CD1c-positive myeloid dendritic cell (primary cell): ENCODE measurements at regions not wholly inside any gene's neighbourhood (a gene's known extent, or its start where the extent isn't known, plus 50 kb on each side); places are given as distances from the start of the nearest gene placed in this dataset.
A peak's percentile ranks its signal among the peaks of the same experiment; 100 is the strongest.

Experiments
- DNase-seq: peaks from one replicate; pipeline ENCODE4 v3.0.0-alpha.2; 2016; ENCODE audit errors: extremely low spot score

DNA sequence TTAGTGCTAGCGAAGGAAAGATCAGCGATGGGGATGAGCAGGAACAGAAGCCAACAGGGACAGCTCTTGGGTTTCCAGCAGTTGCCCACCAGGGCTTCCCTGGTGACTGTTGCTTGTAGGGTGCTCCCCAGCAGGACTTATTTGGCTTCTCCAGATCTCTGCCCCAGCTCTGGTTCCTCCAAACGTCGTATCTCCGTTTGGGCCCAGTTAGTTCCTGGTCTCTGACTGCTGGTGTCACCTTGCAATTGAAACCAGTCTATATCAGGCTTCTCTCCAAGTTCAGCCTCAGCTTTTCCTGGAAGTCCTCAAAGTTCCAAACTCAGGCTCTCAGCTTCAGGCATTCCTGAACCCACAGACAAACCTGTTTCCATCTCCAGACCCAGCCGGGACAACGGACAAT lies 70.8 kb upstream of the NXT1 start:
- DNase-seq = no peak

DNA sequence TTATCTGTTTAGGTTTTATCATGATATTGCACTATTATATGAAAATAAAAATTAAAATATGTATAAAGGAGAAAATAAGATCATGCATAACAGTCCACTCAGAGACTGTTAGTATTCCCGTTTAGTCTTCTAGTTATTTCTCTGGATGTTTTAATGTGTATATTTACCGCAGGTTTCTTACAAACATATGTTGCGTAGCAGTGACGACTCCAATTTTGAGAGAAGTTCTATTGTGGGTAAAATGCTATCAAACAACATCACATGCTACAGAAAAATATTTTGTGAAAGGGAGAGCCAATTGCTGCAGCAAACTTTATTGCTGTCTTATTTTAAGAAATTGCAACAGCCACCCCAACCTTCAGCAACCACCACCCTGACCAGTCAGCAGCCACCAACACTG lies 72.4 kb upstream of the NXT1 start:
- no peak for DNase-seq

DNA sequence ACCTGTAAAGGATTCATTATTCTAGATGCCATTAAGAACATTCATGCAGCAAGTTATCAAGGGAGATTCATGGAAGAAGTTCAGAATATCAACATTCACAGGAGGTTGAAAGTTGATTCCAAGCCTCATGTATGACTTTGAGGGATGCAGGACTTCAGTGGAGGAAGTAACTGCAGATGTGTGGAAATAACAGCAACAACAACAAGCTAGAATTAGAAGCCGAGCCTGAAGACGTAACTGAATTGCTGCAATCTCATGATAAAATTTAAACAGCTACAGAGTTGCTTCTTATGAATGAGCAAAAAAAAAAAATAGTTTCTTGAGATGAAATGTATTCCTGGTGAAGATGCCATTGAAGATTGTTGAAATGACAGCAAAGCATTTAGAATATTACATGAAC lies 73.3 kb upstream of the NXT1 start:
- no peak for DNase-seq

DNA sequence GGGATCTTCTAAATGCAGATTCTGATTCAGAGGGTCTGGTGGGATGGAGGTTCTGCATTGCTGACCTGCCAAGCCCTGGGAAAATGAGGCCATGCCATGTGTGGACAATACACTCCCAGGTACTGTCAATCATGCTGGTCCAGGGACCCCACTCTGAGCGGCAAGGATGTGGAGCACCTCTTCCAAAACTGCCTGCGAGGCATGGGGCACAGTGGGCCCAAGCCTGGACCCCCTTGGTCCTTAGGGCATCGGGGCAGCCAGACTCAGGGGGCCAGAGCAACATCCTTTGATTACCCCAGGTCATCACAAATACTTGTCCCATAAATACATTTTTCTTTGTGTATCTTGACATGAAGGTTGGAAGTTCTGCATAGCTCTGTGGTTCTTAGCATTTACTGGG lies 76.8 kb upstream of the NXT1 start:
- no peak for DNase-seq

DNA sequence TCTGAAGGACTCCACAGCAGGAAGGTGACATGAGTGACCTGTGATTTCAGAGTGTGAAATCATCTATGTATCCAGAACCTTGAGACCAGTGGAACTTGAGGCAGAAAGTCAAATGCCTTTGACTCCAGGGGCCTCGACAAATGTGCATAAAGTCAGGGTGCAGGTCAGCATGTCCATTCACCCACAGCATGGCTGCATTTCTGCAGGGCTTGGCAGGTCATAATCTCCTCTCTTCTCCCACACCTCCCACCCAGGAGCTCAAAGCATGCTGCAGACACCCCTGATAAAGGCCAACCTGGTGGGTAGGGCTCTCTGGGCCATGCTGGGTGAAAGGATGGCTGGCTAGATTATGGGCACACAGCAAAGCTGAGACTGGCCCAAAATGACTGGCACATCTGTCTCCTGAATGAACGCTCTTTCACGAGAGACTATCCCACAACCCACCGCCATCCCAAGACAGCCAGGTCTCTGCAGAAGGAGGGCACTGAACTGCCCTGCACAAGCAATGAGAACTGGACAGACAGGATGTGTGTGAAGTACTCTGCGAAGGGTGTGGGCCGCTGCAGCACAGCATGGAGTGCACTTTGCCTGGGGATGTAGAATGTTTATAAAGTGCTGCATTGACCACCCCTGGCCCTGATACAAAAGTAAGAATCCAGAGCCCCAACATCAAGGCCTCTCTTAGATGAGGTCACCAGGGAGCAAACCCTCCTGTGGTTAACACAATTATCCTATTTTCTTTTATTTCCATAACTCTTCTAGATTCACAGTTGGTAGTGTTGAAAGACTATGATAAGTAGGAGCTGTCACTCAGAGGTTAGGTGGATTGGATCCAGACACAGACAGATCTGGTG lies 78.2 kb upstream of the NXT1 start:
- DNase-seq = no peak

DNA sequence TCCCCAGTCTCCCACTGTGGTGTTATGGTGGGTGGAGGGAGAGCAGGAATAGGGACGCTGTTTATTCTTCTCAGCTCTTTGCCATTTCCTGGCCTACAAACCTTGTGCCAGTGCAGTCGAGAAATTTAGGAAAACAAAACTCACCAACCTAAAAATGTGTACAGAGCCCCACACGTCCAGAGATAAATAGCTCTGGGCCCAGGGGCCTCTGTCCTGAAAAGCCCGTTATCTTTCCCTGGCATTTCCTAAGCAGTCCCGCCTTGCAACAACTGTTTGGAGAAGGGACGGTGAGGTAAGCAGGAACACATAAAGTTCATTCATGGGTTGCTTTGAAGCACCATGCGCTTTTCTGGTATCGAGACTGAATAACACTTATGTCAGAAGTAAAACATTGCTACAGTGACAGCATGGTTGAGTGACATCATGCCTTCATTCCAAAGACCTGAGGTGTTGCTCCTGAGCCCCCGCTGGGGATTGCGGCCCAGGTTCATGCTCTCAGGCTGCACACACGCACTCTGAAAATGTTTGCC lies 80.1 kb upstream of the NXT1 start:
- no peak for DNase-seq

DNA sequence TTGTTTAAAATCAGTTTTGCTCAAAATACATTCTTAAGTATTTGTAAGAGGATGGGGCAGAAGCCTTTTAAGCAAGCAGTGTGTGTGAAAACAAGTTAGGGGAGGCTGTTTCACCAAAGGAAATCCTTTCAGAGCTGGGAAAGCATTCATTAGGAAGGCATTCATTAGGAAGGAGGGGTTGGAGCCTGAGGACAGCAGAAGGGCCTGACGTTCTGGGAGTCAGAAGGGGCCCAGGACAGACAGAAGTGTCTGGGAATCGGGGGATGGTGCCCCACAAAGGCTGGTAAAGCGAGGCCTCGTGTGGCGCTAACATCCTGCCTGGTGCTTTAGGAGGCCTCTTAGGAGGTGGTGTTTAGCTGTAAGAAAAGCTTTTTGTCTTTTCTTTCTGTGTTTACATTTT lies 80.6 kb upstream of the NXT1 start:
- no peak for DNase-seq

DNA sequence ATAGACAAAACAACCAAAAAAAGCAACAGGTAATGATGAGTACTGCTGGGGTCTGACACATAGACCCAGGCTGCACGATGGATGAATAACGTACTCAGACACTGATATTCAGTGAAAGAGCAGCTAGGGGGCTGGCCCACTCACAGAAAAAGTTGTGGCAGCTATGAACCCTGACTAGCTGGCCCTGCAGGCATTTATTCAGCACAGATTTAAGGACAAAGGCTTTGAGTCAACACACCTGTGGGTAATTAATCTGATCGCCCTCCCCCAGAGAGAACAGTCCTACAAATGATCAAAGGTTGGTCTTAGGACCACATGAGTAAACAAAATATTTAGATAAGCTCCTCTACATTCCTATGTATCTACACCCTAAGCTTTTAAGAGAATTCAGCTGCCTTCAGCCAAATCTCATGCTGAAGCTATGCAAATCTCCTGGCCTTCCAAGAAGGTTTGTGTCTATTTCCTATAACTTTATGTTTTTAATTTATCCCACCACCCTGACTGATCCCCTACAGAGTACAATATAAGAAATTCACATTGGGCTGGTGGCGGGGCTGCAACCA lies 81.7 kb upstream of the NXT1 start:
- DNase-seq = no peak

DNA sequence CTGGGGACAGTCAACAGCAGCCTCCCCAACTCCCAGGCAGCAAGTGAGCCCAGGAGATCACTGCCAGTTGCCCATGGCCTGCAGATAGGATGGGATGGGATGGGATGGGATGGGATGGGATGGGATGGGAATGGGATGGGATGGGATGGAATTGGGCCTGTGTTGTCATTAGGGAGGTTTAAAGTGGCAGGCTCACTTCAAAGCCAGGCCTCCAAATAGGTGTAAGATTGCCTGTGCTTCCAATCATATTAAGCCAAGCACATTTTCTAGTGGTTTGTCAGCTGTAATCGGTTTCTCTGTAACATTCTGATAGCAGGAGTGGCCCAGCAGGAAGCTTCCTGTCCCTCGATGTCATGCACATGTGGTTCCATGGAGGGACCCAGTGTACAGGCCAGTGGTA lies 82.7 kb upstream of the NXT1 start:
- DNase-seq = no peak

DNA sequence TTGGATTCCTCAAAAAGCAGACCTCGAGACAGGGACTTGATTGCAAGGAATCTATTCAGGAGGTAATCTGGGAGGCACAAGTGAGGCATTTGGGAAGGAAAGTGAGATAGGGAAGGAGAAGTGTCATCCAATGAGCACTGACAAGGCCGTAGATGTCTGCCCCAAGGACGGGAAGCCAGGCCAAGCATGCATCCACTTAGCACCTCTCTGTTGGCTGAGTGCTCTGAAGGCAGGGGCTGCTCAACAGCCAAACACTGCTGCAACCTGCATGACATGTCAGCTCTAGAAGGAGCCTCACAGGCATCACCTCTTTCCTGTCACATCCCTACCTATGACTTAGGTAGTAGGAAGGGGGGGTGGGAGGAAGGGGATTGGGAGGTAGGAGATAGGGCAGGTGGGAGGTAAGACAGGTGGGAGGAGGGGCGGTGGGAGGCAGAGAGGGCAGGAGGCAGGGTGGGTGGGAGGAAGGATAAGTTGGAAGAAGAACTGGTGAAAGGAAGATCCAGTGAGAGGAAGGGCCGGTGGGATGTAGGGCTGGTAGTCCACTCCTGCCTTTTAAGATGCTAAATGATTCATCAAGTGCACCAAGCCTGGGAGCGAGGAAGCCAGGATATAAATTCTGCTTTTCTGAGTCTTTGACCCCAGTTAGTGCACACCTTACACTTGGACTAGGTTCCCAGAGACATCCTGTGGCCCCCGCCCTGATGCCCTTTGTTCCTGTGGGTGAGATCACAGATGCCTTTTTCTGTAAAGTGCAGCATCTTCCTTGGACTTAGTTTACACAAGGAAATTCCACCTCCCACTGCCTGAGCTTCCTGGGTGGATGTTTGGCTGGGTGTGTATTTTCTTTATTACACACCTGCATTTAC lies 83.8 kb upstream of the NXT1 start:
- no peak for DNase-seq

DNA sequence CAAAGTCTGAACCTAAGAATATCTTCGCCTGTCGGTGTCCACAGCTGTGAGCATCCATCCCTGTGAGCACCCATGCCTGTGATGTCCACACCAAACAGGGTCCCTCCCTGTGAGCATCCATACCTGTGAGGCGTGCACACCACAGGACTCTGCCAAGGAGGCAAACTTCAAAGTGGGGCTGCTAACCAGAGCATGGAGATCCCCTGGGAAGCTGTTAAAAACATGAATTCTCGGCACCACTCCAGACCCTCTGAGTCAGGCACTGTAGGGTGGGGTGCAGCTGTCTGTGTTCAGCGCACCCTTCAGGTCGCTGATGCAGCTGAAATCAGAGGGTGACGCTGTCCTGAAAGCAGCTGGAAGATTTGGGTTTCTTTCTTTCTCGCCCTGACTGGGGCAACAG lies 85.4 kb upstream of the NXT1 start:
- no peak for DNase-seq

DNA sequence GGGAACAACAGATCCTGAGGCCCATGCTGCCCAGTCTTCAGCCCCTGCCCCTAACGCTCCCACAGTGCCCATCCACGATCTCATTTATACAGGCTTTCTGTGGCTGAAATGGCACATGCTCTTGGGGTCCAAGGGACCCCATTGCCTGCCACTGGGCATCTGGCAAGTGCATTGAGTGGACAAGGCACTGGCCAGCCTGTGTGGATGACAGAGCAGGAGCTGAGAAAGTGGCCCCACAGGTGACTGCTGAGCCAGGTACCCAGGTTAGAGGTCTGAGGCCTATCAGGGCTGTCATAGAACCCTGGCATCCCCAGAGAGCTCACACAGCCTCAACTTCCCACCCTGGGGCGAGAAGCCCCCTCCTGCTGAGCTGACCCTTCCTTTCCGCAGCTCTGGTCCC lies 86.0 kb upstream of the NXT1 start:
- no peak for DNase-seq

DNA sequence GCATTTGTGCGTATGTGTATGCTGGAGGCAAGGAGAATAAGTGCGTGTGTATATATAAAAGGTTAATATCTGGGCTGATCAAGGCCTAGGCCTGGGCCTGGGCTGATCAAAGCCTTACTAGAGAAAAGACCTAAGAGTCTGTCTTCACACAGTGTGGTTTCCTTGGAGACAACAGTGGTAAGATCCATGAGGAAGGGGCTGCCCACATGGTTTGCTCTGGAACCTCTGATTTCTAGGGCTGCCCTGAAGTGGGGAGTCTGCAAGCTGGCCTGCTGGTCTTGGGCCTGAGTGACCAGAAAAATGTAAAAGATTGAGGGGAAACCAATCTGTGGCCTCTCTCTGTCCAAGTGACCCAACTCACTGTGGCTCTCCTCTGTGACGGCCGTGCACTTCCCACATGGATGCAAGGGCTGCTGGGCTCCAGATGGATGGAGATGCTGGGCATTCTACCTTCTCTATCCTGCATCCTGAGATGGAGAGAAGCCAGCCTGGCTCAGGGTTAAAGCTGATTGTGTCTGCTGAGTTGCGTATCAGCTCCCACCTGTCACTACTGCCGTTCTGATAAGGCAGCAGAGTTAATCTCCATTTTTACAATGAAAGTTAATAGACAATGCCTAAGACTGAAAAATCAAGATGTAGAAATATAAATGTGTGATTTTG lies 90.3 kb upstream of the NXT1 start:
- no peak for DNase-seq

DNA sequence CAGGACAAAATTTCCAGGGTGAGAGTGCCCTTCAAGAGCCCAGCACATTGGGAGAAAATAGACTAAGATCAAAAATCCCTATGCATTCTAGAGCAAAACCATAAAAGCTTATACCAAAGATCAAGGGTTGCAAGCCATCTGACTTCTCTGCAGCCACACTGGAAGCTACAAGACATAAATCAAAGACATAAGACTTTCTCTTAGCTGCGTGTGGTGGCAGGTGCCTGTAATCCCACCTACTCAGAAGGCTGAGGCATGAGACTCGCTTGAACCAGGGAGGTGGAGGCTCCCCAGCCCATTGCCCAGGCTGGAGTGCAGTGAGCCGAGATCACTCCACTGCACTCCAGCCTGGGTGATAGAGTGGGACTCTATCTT lies 91.9 kb upstream of the NXT1 start:
- DNase-seq = no peak

DNA sequence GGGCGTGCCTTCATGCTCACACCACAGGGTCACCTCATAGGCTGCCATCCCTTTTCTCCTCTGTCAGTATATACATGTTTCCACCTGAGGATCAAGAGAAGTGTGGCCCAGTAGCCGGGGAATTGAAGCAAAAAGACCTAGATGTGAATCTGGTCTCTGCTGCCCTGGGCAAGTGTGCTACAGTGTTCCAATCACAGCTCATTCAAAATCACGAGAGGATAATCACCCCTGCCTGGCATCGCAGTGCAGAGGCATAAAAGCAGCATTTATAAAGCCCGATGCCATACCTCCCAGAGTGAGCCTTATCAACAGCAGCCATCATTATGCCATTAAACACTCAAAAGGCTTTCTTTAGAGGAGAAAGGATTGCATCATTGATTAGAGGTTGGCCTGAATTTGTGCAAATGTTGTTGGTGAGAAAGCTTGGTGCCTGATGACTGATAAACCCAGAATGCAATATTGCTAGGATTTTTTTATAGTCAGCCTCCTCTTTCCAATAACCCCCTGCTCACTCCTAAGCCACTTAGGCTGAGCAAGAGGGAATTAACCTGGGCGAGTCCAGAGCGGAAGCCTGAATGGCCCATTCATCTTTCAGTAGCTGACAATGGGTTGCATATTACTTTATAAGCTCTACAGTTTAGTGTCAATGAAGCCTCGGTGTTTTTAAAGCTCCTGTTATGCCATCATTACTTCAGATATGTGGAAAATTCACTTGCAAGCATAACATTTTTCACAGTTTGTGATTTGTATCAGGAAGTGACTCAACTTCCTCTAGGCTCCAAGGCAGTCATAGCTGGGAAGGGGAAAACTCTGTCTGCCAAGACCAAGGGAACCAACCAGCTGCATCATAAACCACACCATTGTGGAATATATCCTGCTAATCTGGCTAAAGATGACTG lies 92.5 kb upstream of the NXT1 start:
- peak; percentile 58 for DNase-seq

DNA sequence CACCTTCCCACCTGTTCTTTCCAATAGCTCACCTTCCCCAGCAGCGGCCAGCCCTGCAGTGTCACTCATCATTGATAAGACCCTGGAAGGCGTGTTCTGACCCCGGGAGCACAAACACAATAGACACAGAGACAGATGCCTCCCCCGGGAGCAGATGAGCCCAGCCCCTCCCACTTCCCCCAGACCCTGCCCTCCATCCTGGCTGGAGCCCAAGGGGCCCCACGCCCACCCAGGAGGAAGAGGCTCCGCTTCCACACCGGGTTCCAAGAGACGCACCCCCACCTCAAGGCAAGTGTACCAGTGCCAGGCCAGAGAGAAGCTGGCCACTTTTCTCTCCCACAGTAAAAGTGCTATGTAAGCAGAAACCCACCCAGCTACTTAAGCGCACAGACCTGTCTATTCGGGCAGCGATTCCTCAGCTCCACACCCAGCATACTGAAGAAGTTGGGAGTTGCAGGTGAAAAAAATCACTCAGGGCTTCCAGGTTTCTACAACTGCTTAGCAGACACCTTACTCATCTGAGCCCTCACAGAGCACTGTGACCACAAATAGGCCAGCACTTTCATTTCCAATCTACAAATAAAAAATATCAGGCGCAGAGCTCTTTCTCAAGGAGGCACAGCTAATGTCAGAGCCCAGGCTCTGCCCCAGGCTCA lies 93.4 kb upstream of the NXT1 start:
- DNase-seq = no peak

DNA sequence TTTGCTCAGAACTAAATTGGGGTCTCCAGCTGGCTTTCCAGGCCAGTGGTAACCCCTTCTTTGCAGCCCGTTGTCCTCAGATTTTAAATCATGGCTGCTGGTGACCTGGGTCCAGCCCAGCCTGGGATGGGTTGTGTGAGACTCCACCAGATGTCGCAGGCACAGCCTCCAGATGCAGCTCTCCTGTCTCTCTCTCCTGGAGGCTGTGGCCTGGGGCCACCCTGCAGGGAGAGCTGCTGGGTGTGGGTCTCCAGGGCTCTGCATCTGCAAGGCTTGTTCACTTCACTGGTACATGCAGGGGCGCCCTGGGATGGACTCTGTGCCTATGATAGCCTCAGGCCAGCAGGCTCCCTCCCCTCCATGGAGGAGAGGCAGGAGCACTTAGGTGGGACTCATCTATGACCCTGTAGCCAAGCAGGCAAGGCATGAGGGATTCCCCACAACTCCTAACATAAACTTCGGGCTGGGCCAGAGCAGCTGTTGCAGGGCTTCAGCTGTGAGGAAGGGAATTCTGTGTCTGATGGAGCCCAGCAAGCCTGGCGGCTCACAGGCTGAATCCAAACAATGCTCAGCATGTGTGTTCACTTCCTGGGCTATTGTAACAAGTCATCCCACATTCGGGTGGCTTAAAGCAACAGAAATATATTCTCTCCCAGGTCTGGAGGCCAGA lies 94.7 kb upstream of the NXT1 start:
- no peak for DNase-seq

DNA sequence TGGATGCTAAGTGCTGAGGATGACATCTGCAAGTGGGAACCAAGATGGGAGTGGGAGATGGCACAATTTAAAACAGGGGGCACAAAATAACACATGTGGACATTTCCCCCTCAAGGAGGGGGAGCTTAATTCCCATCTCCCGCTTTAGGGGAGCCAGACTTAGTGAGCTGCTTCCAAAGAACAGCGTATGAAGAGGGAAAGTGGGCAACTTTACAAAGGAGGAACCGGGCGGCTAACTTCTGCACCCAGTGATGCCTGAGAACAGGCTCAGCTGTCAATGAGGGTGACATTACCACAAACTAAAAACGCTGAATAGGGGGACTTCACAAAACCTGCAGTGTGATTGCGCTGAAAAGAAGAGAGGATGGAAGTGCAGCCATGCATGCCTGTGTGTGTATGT lies 95.5 kb upstream of the NXT1 start:
- no peak for DNase-seq

DNA sequence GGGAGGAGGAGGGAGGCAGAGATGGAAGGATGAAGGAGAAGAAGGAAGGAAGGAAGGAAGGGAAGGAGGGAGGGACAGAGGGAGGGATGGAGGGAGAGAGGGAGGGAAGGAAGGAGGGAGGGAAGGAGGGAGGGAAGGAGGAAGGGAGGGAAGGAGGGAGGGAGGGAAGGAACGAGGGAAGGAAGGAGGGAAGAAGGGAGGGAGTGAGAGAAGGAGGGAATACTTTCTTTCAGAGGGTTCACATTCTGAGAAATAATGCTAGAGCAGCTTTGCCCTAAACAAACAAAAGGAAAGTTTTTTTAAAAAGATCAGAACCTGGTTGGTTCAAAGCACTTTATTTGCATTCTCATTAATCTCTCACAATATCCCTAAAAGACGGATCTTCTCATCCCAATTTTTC lies 96.1 kb upstream of the NXT1 start:
- DNase-seq = no peak

DNA sequence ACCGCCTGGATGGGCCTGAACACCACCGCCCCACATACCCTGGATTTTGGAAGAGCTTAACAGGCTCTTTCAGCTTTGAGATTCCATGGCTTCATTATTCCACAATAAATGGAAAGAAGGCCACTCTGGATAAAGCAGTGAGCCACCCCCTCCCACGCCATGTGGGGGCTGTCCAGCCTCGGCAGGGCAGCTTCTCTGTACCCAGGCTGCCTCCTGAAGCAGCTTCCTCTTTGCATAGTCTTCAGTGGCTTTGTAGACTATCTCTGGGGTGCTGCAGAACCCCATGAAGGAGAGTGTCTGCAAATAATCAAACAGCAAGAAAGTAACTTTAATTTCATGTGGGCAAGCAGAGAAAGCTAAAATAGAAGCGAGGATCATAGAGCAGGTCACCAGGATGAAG lies 96.6 kb upstream of the NXT1 start:
- DNase-seq = peak; percentile 46
